ENCODE measurements at regions not wholly inside any gene's neighbourhood (a gene's known extent, or its start where the extent isn't known, plus 50 kb on each side); places are given as distances from the start of the nearest gene placed in this dataset.
"Not testable (repeated sequence)": the region's sequence is repeated elsewhere in the genome, so short reads cannot be mapped to it uniquely, and the experiment has no call there.

DNA sequence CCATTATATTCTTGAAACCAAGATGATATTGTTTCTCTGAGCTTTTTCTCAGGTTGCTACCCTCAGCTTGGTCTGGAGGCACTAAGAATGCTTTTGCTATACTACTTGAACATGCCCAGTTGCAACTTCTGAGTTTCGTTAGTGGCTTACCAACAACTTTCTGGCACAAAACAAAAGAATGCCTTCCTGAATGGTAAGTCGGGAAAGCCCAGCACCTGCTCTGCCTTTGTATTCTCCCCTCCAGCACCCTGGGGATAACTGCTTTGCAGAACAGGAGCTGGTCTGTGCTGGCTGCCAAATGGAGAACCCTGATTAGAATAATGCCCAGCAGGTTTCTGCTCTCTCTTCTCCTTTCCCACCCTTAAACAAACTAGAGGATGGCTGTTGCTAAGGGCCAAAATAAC lies 149.3 kb downstream of the TGFB2 start:
- in situ Hi-C loops (cut with HindIII; ENCODE audit: low sequenced_read_pairs), result no loop called here

DNA sequence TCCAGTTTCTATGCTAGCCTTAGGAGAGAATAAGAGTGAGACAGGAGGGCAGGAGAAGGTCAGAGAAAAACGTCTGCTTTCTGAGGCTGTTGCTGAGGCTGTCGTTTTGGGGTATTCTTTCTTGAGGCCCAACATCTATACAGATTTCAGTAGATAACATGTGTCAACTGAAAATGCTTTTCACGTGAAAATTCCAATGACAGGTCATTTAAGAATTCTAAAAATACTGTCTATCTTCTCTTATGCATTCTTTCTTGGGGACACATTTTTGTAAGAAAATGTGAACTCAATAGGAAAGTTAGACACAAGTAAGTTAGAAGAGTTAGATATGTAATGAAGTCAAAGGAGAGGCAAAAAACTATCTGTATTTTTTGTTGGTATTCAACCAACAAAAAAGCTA lies 150.8 kb downstream of the TGFB2 start:
- in situ Hi-C loops (cut with HindIII; ENCODE audit: low sequenced_read_pairs), result no loop called here

DNA sequence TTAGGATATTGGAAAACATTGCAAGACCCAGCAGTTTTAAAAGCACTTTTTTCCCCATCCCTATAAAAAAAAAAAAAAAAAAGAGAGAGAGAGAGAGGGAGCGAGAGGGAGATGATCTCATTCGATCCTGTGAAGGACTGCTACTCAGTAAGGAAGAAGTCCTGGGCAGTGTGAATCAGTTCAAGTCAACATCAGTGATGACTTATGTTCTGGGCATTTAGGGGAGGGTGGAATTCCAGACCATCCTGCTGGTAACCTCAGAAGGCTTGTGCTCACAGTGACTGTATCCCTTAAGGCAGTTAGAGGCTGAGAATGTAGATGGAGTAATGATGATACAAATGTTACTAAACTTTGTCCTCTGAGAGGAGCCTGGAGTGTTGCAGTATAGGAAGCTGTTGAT lies 151.4 kb downstream of the TGFB2 start:
- in situ Hi-C loops (cut with HindIII; ENCODE audit: low sequenced_read_pairs), result no loop called here

DNA sequence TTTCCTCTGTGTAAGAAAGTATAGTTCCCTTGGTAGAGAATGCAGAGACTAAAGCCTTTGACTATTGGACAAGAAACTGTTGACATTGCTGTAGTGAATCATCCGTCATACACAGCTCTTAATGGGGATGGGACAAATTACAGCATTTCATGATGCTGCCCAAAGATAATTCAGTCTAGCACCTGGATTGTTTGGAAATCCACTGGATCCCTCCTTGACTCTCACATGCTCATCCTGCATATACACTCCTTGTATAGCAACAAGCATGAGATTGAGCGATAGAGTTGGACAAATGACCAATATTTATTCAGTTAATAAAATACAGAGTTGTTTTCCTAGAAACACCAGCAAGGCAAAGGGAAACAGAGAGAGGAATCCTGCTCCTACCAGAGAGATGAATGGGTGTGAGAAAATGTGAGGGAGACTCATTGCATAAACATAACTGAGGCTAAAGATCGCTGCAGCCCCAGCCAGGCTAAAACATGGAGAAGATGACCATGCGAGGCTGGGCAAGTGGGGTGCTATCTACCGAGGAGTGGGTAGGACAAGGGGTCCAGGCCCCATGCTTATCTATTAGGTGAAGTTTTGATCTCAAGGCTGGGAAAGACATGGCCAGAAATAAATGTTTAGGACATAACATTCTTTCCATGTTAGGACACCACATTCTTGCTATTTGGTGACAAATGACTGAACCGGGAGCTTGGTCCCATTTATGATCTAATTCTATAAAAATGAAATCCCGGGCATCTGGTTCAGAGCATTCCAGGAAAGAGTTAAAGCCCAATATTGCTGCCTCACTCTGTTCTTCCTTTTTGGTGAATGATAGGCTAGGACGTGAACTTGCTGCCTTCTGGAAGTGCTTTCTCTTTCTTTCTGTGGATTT lies 153.2 kb downstream of the TGFB2 start:
- in situ Hi-C loops (cut with HindIII; ENCODE audit: low sequenced_read_pairs), result no loop called here

DNA sequence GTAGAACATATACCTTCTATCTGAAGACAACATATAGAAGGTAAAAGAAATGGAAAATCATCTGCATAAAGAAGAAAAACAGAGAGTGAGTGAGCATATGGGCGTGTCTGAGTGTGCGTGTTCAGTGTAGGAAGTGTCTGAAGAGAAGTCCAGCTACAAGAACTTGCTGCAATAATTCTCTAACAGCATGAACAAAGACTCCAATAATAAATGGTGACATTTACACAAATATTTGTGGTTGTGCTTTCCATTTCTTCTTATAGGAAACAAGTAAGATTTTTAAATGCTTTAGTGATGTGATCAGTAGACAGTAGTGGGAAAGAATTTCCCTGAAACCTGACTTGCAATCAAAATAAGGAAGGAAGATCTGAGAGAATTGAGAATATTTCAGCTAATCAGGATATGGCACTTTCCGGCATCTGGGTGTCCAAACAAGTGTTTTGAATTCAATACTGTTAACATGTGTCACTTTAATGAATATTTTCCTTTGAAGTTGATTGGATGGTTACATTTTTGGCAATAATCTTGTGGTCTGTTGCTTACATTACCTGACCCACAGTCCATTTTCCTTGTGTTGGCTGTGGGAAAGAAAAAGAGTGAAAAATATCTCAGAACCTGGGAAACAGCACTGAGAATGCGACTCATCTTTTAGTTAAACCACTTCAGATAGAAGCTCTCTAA lies 154.0 kb downstream of the TGFB2 start:
- in situ Hi-C loops (cut with HindIII; ENCODE audit: low sequenced_read_pairs), result no loop called here

DNA sequence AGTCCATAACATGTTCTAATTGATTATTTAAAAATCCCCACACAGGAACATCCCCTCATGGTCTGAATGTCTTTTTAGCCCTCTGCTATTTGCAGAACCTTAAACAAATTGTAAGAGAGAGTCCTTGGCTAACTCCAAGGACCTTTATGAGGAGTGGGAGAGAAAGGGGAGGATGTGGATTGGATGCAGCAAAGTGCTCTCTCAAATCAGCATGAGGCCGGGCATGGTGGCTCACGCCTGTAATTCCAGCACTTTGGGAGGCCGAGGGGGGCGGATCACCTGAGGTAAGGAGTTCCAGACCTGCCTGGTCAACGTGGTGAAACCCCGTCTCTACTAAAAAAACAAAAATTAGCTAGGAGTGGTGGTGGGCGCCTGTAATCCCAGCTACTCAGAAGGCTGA lies 154.8 kb downstream of the TGFB2 start:
- in situ Hi-C loops (cut with HindIII; ENCODE audit: low sequenced_read_pairs), result no loop called here

DNA sequence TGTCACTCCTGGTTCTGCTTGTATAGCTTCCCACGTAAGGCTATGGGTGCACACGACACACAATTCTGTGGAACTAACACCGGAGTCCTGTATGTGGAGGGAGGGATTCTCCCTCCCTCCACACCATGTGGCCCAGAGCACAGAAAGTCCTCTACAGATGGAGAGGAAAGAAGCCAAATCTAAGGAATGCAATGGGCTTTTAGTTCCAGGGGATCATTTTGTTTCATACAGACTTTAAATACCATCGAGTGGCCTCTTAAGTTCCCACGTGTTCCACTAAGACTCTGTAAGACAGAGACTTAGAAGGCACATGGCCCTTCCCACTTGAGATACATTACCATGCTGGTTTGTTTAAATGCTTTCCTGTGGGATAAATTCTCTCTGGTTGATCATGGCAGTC lies 156.0 kb downstream of the TGFB2 start:
- in situ Hi-C loops (cut with HindIII; ENCODE audit: low sequenced_read_pairs), result no loop called here

DNA sequence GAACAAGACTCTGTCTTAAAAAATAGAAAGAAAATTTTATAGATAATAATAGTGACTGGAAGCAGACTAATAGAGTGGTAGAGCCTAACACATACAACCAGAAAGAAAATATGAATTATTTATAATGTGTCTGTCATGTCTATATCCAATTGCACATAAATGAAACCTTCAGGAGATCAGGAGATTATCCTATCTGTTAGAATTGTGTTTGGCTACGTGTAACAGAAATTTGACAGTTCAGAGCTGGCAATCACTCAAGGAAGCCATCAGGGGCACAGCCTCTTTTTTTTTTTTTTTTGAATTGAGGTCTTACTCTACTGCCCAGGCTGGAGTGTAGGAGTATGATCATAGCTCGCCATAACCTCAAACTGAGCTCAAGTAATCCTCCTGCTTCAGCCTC lies 157.2 kb downstream of the TGFB2 start:
- in situ Hi-C loops (cut with HindIII; ENCODE audit: low sequenced_read_pairs), result no loop called here

DNA sequence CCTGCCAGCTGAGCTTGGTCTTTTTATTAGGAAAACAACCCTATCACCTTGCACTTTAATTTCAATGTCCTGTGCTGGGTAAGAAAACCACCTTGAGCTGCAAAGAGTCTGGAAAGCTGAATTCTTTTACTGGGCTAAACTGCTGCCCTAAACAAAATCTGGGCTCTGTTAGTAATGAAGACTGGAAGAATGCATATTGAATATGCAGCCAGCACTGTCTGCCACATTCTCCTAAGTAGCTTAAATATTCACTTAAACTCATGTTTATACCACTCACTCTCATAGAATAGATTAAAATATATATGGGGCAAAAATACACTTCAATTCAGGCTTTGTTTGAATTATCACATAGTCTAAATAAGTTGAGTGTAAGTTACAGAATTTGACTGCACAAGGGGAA lies 158.0 kb downstream of the TGFB2 start:
- in situ Hi-C loops (cut with HindIII; ENCODE audit: low sequenced_read_pairs), result no loop called here

DNA sequence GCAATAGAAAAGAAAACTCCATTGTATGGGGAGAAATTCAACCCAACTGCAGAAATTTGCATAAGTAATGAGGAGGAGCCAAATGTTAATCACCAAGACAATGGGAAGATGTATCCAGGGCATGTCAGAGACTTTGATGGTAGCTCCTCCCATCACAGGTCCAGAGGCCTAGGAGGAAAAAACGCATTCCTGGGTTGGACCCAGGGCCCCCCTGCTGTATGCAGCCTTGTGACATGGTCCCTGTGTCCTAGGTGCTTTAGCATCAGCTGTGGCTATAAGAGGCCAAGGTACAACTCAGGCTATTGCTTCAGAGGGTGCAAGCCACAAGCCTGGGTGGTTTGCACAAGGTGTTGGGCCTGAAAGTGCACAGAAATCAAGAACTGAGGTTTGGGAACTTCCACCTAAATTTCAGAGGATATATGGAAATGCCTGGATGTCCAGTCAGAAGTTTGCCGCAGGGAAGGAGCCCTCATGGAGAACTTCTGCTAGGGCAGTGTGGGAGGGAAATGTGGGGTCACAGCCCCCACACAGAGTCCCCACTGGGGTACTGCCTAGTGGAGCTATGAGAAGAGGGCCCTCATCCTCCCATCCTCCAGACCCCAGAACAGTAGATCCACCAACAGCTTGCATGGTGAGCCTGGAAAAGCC lies 162.3 kb downstream of the TGFB2 start:
- in situ Hi-C loops (cut with HindIII; ENCODE audit: low sequenced_read_pairs), result no loop called here

DNA sequence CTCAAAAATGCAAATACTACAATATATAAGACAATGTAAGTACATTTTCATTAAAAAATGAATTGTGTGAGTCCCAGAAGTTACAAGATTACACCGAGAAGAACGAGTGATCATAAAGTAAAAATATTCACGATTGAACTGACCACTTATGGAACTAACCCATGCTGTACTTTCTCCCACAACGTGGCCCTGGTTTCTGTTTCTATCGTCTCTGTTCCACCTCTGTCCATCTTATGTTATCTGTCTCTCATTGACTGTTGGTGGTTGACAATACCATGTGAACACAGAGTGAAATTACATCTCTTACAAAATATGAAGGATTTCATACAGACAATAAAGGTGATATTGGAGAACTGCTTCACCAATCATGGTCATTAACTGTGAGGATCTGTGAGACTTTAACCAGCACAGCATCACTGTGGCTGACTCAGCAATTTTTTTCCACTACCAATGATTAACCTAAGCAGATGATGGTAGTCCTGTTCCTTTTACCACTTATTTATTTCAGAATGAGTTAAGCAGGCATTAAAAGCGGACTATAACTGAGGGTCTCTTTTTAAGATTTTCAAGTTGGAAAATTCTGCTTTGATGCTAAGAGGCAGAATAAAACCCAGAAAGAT lies 165.1 kb downstream of the TGFB2 start:
- in situ Hi-C loops (cut with HindIII; ENCODE audit: low sequenced_read_pairs), result no loop called here

DNA sequence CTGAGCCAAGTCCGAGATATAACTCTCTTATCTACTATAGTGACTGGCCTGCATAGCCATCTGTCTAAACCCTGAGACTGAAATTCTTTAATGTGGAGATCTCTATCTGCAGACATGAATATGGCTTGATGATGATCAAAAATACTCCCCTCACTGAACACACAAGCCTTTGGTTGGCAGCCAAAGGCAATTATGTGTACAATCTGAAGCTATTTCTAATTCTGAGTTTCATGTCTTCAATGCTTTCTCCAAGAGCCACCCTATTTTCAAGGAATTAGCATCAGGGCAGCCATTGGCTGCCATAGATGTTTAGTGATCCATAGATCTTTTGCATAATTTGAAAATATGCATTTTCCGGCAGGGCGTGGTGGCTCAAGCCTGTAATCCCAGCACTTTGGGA lies 168.2 kb downstream of the TGFB2 start:
- in situ Hi-C loops (cut with HindIII; ENCODE audit: low sequenced_read_pairs), result no loop called here

DNA sequence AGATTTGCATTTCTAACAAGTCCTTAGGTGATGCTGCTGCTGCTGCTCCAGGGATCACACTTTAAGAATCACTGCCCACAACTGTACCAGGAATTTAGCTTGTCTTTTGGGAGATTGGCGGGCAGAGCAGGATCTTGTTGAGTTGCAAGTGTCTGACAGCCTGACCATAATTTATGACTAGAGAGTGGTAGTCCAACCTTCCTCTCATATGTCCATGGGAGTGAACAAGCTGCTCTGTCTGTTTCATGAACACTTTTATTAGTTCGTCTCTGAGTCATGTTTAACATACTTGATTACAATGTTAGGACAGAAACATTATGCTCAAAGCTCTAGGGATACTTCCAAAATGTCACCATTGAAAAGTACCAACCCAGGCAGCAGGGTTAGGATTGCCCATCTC lies 169.6 kb downstream of the TGFB2 start:
- in situ Hi-C loops (cut with HindIII; ENCODE audit: low sequenced_read_pairs), result no loop called here

DNA sequence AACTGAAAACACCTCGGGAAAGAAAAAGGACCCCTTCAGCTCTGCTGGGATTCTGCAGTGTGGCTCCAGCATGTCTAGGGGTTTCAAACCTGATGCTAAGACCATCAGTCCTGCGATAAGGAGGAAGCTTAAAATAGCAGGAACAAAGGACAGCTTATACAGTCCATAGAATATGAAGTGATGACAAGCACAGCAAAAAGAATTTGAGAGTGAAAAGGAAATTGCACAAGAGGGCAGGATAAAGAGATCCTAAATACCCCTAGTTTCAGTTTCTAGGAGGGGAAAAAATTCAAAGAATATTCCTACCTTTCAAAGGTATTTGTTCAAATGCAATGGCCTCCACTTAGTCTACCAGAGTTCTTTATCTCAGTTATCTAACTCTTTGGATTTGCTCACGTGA lies 171.4 kb downstream of the TGFB2 start:
- in situ Hi-C loops (cut with HindIII; ENCODE audit: low sequenced_read_pairs), result no loop called here

DNA sequence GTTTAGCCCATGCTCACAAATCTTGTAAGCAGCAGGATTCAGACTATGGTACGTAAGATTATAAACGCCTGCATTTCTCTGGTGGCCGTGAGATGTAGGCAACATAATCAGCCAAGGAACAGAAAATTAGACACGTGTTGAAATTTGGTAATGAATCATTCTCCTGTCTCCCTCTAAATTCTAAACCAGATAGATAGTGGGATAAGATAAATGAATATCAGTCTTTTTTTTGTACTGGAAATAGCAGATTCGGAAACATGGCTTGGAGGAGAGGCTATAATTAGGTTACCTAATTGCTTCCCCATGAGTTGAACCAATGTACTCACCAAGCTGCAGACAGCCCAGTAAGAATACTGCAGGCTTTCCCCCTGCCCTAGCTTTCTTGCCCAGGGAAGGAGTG lies 172.3 kb downstream of the TGFB2 start:
- in situ Hi-C loops (cut with HindIII; ENCODE audit: low sequenced_read_pairs), result no loop called here

DNA sequence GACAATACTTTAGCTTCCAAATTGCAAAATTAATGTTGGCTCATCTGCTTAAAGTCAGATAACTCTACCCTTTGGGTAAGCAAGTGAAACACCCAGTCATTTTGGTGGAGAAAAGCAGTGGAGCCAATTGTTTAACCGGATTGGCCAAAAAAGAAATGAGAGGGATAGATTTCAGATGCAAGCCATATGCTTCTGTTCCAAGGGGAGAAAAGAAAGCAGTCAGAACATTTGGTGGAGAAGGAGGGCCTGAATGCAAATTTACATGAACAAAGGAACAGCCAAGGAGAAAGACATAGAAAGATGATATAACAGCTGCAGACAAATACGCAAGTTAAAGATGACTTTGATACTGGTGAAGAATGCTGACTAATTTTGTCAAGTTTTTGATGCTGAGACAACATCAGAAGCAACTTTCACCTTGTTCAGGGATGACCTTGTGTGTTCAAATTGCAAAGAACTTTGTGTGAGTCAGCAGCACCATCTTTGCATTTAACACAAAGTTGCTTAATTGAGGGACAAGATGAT lies 173.1 kb downstream of the TGFB2 start:
- in situ Hi-C loops (cut with HindIII; ENCODE audit: low sequenced_read_pairs), result no loop called here

DNA sequence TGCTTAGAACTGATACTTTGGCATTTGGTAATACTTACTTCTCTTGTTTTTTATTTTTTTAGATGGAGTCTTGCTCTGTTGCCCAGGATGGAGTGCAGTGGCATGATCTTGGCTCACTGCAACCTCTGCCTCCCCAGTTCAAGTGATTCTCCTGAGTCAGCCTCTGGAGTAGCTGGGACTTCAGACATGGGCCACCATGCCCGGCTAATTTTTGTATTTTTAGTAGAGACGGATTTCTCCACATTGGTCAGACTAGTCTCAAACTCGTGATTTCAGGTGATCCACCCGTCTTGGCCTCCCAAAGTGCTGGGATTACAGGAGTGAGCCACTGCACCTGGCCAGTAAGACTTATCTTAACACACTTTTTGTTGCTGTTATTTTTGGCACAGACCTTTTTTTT lies 175.5 kb downstream of the TGFB2 start:
- in situ Hi-C loops (cut with HindIII; ENCODE audit: low sequenced_read_pairs), result not testable (repeated sequence)

DNA sequence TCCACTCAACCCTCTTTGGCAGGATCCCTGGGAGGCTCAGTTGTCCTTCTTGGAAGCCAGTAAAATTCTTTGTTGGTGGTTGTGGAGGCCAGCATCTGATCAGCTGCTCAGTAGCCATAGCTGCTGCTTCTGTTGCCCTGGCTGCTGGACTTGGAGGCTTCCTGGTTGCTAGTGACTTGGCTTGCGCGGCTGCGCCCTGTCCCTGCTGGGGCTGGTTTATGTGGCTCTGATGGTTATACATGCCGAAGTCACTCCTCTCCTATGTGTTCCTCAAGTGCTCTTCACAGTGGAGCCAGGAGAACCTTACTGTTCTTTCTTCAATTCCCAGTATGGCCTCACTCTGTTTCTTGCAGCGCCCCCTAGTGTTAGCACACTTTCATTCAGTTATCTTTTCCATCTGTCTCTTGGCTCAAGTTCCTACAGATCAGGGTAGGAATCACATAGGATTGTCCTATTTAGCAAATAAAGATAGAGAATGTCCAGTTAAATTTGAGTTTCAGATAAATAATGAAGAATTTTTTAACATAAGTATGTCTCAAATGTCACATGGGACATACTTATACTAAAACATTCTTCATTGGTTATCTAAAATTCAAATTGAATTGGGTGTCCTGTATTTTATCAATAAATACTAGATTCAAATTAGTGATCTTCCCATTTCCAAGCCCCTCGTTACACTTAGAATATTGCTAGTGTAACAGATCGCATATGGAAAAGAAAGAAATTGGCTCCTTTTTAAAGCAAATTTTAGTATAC lies 176.5 kb downstream of the TGFB2 start:
- in situ Hi-C loops (cut with HindIII; ENCODE audit: low sequenced_read_pairs), result no loop called here

DNA sequence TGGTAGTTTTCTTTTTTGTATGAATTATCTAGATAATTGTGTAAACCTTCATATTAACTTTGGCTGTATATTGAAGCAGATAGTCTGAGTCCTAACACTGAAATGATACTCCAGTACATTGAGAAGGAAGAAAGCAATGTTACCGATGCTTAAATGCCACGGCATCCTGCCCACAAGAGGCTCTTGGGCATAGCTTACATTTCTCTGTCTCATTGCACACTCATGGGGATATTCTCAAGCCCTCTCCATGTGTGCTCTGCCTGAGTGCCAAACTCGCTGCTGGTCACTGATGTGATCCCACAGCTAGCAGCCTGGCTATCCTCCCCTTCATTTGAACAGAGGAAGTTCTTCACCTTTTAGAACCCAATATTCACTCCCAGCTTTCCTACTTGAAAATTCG lies 179.4 kb downstream of the TGFB2 start:
- in situ Hi-C loops (cut with HindIII; ENCODE audit: low sequenced_read_pairs), result no loop called here

DNA sequence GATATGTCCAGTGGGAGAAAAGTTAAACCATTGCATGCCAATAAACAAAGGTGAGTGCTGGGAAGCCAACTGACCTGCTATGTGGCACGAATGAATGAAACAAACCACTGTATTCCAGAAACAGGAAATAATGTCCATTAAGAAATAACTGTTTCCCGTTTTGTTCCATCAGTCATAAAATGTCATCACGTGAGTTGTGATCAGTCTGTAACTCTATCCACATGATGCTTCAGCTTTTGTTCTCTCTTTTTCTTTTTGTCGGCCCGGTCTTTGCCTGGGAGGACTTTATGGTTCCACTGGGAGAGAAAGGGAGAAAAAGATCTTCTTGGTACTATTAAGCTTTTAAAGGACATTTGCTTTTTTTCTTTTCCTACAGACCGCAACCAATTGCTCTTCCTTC lies 179.9 kb downstream of the TGFB2 start:
- in situ Hi-C loops (cut with HindIII; ENCODE audit: low sequenced_read_pairs), result no loop called here
